ENCODE measurements at regions not wholly inside any gene's neighbourhood (a gene's known extent, or its start where the extent isn't known, plus 50 kb on each side); places are given as distances from the start of the nearest gene placed in this dataset.

DNA sequence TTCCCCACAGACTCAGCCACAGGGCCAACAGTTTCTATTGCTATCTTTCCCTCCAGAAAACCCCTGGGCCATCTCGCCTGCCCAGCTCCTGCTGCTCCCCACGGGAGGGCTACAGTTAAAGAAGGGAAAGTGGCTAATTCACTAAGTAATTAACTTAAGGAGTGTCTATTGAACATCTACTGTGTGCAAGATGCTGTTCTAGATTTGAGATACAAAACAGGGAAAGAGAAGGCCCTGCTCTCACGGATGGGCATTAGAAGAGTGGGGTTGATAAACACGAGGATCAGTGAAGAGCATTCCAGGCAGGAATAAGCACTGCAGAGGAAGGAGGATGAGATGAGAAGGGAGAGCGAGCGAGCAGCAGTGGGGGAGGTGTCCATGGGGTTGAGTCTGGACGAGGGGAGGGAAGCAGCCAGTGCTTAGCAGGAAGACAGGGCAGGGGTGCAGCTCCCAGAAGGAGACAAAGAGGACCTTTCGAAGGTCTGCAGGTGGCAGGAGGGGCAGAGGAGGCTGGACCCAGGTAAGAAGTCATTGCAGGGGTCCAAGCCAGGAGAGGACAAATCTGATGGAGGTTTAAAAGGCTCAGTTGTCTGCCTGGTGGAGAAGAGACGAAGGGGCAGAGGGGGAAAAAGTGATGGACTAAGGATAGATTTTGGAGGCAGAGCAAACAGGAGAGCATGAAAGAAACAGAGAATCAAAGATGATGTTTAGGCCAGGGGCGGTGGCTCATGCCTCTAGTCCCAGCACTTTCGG lies 64.7 kb downstream of the KLF15 start:
- no peak overlapping the region for H3K4me3 Mint-ChIP-seq (ENCODE audit: unreplicated experiment)
- H3K27me3 ChIP-seq (replicated peaks; ENCODE audit: control insufficient read depth, insufficient read depth, low read length) = no peaks in the 10 kb centered on the region
- H3K9me3 ChIP-seq = no peaks in the 10 kb centered on the region
- ChIA-PET CTCF (no interaction called here), POLR2A (no interaction called here)
- H3K9me3 Mint-ChIP-seq (ENCODE audit: unreplicated experiment) = no peaks in the 10 kb centered on the region
- H3K4me1 Mint-ChIP-seq (ENCODE audit: low read depth, unreplicated experiment) = peaks cover 25% of the 10 kb centered on the region
- no peak overlapping the region for H3K4me3 ChIP-seq (ENCODE audit: low read depth, low read length)
- peaks cover 4% of the 10 kb centered on the region for H3K36me3 Mint-ChIP-seq (ENCODE audit: insufficient read depth, unreplicated experiment)
- TF ChIP-seq, protein P1, sequence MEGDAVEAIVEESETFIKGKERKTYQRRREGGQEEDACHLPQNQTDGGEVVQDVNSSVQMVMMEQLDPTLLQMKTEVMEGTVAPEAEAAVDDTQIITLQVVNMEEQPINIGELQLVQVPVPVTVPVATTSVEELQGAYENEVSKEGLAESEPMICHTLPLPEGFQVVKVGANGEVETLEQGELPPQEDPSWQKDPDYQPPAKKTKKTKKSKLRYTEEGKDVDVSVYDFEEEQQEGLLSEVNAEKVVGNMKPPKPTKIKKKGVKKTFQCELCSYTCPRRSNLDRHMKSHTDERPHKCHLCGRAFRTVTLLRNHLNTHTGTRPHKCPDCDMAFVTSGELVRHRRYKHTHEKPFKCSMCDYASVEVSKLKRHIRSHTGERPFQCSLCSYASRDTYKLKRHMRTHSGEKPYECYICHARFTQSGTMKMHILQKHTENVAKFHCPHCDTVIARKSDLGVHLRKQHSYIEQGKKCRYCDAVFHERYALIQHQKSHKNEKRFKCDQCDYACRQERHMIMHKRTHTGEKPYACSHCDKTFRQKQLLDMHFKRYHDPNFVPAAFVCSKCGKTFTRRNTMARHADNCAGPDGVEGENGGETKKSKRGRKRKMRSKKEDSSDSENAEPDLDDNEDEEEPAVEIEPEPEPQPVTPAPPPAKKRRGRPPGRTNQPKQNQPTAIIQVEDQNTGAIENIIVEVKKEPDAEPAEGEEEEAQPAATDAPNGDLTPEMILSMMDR (IDR thresholded peaks at IDR 0.05; ENCODE audit: insufficient read depth in 1 of 2, low read depth in 1 of 2, low read length in 1 of 2, severe bottlenecking in 1 of 2, unreplicated experiment in 1 of 2) = no peak
- no peak overlapping the region for H3K27ac Mint-ChIP-seq (ENCODE audit: unreplicated experiment)
- intact Hi-C loops (cut with micrococcal nuclease; ENCODE audit: unreplicated experiment) = no loop called here
- BruUV-seq (replicated peaks) = no TSS peak
- no peaks in the 10 kb centered on the region for H3K36me3 ChIP-seq (ENCODE audit: control insufficient read depth, insufficient read depth, low read length)
- DNase-seq = no peak
- no peaks in the 10 kb centered on the region for H3K27me3 Mint-ChIP-seq (ENCODE audit: insufficient read depth, unreplicated experiment)
- H3K4me1 ChIP-seq = peaks cover 18% of the 10 kb centered on the region

DNA sequence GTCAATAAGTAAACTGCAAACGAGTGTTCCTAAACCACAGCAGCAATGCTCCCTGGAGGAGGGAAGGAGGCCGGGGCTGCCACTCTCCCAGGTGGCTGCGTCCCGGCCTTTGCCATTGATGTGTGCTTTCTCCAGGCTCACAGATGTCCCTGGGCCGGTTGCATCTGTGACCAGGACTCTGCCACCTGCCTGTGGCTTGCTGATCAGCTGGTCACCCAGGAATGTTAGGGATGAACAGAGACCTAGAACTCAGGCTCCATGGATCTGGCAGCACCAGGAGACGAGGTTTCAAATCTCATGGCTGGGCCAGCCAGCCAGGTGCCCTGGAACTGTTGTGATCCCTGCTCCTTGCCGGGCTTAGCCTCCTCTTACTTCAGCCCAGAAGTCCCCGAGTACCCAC lies 65.7 kb downstream of the KLF15 start:
- CTCF ChIA-PET = no interaction called here
- no peaks in the 10 kb centered on the region for H3K27me3 Mint-ChIP-seq (ENCODE audit: insufficient read depth, unreplicated experiment)

DNA sequence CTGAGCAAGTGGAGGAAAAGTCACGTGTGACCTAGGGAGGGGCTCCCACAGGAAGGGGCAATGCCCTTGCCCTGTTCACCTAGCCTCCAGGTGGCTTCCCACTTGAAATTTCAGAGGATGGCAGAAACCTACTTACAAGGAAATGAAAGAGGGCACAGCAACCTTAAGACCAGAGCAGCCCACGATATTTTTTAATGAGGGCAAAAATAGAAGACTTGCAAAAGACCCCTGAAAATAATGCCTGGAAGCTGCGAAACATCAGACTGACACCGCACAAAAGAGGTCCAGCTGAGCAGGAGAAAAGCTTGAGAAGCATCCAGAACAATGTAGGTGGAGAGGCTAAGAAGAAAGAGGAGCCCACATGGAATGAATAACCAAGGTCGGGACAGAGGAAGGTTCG lies 66.1 kb downstream of the KLF15 start:
- H3K4me3 Mint-ChIP-seq (ENCODE audit: unreplicated experiment) = no peak overlapping the region
- ChIA-PET CTCF (no interaction called here), POLR2A (no interaction called here)
- Histone ChIP-seq H3K4me1 (peaks cover 31% of the 10 kb centered on the region), H3K9me3 (no peaks in the 10 kb centered on the region), H3K36me3 (ENCODE audit: control insufficient read depth, insufficient read depth, low read length) (no peaks in the 10 kb centered on the region), H3K4me3 (ENCODE audit: low read depth, low read length) (no peak overlapping the region), H3K27me3 (replicated peaks; ENCODE audit: control insufficient read depth, insufficient read depth, low read length) (no peaks in the 10 kb centered on the region)
- H3K27ac Mint-ChIP-seq (ENCODE audit: unreplicated experiment) = no peak overlapping the region
- peaks cover 25% of the 10 kb centered on the region for H3K4me1 Mint-ChIP-seq (ENCODE audit: low read depth, unreplicated experiment)
- TF ChIP-seq, protein P1 (IDR thresholded peaks at IDR 0.05; ENCODE audit: insufficient read depth in 1 of 2, low read depth in 1 of 2, low read length in 1 of 2, severe bottlenecking in 1 of 2, unreplicated experiment in 1 of 2) = no peak
- no peaks in the 10 kb centered on the region for H3K9me3 Mint-ChIP-seq (ENCODE audit: unreplicated experiment)
- BruUV-seq (replicated peaks) = no TSS peak
- intact Hi-C loops (cut with micrococcal nuclease; ENCODE audit: unreplicated experiment) = no loop called here
- no peak for DNase-seq
- no peaks in the 10 kb centered on the region for H3K27me3 Mint-ChIP-seq (ENCODE audit: insufficient read depth, unreplicated experiment)
- peaks cover 4% of the 10 kb centered on the region for H3K36me3 Mint-ChIP-seq (ENCODE audit: insufficient read depth, unreplicated experiment)

More for the DNA sequence above, 65.7 kb downstream of the KLF15 start:
- H3K27ac Mint-ChIP-seq (ENCODE audit: unreplicated experiment) = no peak overlapping the region
- no peak for DNase-seq
- intact Hi-C loops (cut with micrococcal nuclease; ENCODE audit: unreplicated experiment) = no loop called here
- Histone ChIP-seq H3K9me3 (no peaks in the 10 kb centered on the region), H3K27me3 (replicated peaks; ENCODE audit: control insufficient read depth, insufficient read depth, low read length) (no peaks in the 10 kb centered on the region), H3K36me3 (ENCODE audit: control insufficient read depth, insufficient read depth, low read length) (no peaks in the 10 kb centered on the region), H3K4me3 (ENCODE audit: low read depth, low read length) (no peak overlapping the region), H3K4me1 (peaks cover 27% of the 10 kb centered on the region)
- POLR2A ChIA-PET = no interaction called here
- TF ChIP-seq, protein P1 (IDR thresholded peaks at IDR 0.05; ENCODE audit: insufficient read depth in 1 of 2, low read depth in 1 of 2, low read length in 1 of 2, severe bottlenecking in 1 of 2, unreplicated experiment in 1 of 2) = no peak
- no TSS peak for BruUV-seq (replicated peaks)
- H3K9me3 Mint-ChIP-seq (ENCODE audit: unreplicated experiment) = no peaks in the 10 kb centered on the region
- no peak overlapping the region for H3K4me3 Mint-ChIP-seq (ENCODE audit: unreplicated experiment)
- peaks cover 4% of the 10 kb centered on the region for H3K36me3 Mint-ChIP-seq (ENCODE audit: insufficient read depth, unreplicated experiment)
- H3K4me1 Mint-ChIP-seq (ENCODE audit: low read depth, unreplicated experiment) = peaks cover 25% of the 10 kb centered on the region
